ENCODE measurements at regions not wholly inside any gene's neighbourhood (a gene's known extent, or its start where the extent isn't known, plus 50 kb on each side); places are given as distances from the start of the nearest gene placed in this dataset.

DNA sequence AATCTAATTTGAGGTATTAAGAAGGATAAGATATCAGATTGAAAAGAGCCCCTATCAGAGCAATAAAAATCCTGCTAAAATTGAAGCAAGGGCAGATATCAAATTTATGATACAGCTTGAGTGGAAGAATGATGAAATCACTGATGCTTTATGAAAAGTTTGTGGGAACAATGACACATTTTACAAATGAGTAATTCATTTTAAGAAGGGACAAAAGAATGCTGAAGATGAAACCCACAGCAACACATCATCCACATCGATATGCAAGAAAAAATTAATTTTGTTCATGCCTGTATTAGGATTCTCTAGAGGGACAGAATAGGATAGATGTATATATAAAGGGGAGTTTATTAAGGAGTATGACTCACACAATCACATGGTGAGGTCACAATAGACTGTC lies 355.6 kb upstream of the GYPC start:
- TF ChIP-seq POLR2A (IDR thresholded peaks at IDR 0.05), result no peak
- TF ChIP-seq, protein P1, sequence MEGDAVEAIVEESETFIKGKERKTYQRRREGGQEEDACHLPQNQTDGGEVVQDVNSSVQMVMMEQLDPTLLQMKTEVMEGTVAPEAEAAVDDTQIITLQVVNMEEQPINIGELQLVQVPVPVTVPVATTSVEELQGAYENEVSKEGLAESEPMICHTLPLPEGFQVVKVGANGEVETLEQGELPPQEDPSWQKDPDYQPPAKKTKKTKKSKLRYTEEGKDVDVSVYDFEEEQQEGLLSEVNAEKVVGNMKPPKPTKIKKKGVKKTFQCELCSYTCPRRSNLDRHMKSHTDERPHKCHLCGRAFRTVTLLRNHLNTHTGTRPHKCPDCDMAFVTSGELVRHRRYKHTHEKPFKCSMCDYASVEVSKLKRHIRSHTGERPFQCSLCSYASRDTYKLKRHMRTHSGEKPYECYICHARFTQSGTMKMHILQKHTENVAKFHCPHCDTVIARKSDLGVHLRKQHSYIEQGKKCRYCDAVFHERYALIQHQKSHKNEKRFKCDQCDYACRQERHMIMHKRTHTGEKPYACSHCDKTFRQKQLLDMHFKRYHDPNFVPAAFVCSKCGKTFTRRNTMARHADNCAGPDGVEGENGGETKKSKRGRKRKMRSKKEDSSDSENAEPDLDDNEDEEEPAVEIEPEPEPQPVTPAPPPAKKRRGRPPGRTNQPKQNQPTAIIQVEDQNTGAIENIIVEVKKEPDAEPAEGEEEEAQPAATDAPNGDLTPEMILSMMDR (IDR thresholded peaks at IDR 0.05 in 4 of 5, conservative IDR thresholded peaks at IDR 0.05 in 1 of 5), result no peak

Measured in gastrocnemius medialis (tissue), 4 donors.